ENCODE measurements at regions not wholly inside any gene's neighbourhood (a gene's known extent, or its start where the extent isn't known, plus 50 kb on each side); places are given as distances from the start of the nearest gene placed in this dataset.

DNA sequence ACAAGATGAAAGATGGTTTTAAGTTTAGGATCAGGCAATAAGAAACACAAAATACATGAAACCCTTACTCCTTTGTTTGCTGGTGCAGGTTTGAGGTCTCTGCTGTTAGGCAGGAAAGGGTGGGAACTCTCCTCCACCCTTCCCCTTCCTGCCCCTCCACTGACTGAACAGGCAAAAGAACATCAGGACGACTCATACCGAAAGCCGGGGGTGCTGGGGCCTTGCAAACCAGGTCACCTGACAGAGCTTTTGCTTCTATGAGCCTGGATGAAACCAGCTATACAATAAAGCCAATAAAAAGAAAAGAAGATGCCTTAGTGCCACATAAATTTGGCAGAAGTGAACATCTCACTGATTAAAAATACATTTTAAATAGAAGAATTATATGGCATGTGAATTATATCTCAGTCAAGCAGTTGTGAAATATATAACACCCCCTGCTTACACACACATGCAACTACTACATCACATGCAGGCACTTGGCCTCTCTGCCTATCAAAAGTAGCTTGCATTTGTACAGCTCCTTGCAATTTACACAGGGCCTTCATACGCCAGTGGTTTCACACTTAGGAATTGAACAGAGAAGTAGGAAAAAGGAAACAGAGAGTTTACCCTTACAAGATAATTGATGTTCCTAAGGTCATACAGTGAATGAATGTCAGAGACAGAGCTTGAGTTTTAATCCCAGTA, 215.1 kb upstream of the TRIB2 start:
- peak in 2 of 3 donors; percentile 32 to 42 for DNase-seq (ENCODE audit: low read depth in 2 of 3, low spot score in 2 of 3)

DNA sequence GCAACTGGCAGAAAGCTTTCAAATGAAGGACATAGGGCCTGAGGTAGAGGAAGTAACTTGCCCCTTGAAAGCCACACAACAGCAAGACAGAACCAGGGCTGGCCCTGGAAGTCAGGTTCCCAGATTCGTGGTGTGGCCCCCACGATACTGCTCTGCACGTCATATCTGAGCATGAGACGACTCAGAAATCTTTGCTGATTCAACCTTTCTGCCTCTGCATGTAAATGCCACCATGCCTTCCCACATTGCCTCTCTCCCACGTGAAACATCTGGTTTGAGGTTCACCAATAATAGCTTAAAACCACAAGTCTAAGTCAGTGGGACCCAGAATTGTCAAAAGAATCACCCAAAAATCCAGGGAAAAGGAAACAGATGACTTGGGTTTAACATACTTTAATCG, 214.0 kb upstream of the TRIB2 start:
- peak in 1 of 3 donors; percentile 58 for DNase-seq (ENCODE audit: low read depth in 2 of 3, low spot score in 2 of 3)

DNA sequence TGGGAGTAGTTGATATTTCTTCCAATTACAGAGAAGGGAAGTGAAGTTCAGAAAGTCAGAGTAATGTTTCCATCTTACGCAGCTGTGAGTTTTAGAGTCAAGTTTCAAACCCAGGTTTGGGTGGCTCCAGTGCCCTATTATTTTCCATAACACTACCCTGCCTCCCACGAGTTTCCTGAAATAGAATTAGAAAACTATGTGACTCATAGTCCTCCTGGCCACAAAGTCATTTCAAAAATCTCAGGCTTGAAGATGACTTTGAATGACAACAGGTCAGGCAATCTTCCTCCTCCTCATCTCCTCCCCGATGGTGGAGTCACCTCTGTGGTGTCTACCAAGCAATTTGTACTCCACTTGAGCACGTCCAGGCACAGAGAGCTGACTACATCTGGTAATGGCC, 212.3 kb upstream of the TRIB2 start:
- no peak for DNase-seq (ENCODE audit: low read depth in 2 of 3, low spot score in 2 of 3)

DNA sequence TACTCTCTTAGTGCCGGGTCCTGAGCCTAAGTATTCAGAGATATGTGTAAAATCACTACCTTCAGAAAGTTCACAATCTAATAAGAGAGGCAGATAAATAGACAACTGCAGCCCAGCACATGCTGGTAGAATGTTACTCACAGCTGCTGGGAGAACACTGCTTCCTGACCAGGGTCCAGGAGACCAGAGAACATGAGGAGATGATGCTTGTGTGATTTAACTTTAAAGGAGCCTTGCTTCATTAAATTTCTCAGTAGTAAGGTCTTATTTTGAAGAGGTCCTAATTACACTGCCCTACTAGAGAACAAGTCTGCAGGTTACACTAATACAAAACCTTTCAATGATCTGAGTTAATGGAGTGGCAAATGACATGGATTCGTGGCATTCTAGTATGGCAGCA, 209.9 kb upstream of the TRIB2 start:
- DNase-seq (ENCODE audit: low read depth in 2 of 3, low spot score in 2 of 3), result no peak

DNA sequence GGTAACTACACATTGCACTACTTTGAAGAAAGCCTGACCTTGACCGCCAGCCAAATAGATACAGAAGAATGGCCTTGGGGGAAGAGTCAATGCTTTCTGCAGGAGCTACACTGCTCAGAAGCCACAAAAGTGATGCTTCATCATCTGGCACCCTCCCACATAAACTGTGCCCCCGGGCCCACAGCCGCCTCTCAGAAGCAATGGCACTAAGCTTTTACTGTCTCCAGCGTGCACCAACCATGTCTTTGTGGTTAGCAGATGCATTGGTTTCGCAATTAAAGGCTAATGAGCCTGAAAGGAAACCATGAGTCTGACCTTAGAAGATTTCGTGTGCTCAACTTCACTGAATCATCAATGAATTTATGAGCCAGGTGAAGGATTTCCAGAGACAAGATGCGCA, 209.4 kb upstream of the TRIB2 start:
- peak in 1 of 3 donors; percentile 60 for DNase-seq (ENCODE audit: low read depth in 2 of 3, low spot score in 2 of 3)

DNA sequence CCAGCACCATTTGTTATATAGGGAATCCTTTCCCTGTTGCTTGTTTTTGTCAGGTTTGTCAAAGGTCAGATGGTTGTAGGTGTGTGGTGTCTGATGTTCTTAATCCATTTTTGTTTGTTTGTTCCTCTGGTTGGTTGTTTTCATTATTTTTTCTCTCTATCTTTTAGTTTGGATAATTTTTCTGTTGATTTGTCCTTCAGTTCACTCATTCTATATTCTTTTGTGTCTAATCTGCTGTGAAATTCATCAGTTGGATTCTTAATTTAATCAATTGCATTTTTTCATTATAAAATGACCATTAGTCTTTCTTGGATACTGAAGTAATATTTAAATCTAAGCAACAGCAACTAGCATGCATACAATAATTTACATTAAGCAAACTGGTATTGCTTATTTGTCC, 206.7 kb upstream of the TRIB2 start:
- DNase-seq (ENCODE audit: low read depth in 2 of 3, low spot score in 2 of 3), result no peak

DNA sequence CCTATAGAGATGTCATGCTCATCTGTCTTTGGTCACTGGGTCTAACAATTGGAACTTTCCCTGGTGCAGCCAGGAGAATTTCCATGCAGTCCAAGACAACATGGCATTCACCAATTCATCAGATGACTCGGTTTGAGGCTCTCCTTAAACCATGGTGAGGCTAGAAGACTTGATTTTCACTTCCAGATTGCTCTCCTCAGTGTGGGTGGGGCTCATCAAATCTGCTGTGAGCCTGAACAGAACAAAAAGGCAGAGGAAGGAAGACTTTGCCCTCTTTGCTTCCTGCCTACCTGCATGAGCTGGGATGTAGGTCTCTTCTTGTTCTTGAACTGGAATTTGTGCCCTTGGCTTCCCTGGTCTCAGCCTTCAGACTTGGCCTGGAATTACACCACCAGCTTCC, 203.4 kb upstream of the TRIB2 start:
- DNase-seq (ENCODE audit: low read depth in 2 of 3, low spot score in 2 of 3), result no peak

DNA sequence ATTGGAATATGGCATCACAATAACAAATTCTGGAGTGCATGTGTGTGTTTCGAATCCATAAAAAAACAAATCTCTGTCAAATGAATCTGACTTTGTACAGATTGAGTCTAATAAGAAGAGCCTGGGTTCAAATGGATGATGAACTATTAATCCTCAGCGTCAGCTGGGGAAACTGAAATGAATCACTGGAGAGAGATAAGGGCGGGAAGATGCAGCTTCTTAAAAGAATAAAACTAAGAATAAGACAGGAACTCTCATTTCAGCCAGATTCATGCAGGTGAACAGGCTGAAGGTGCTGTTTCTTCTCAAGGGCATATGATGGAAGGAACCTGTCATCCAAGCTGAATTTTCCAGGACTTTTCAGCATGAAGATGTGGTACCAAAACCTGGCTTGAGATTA, 202.6 kb upstream of the TRIB2 start:
- DNase-seq (ENCODE audit: low read depth in 2 of 3, low spot score in 2 of 3), result no peak

DNA sequence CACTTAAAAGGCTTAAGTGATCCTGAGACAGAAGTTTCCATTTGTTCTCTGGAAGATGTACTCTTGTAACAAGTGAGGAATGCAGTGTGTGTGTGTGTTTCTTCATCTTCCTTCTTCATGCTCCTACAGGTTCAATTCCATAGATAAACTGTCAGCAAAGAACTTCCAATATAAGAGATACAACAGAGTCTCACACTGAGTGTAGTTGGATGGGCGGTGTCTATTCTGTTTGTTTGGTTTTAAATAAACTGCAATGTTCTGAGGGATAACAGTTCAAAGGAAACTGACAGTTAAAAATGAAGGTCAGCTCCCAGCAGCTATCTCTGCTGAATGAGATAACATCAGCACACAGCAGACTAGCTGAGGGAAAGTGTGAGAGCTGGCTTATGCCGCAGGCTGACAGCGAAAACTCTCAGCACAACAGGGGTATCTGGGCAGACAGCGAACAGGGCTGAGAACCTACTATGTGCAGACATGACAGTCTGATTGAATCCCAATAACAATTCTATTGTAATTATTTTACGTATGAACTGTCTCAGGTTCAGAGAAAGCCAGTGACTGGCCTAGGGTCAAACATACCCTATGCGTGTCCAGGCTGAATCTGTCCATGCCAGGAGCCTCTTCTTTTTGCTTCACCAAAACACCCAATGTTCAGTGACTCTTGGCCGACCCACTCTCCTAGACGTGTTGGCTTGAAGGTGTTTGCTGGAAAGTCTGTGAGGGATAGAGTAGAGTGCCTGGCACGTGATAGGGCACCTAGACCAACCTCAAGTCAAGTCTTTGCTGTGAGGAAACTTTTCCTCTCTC, 201.9 kb upstream of the TRIB2 start:
- peak in 1 of 3 donors; percentile 34 for DNase-seq (ENCODE audit: low read depth in 2 of 3, low spot score in 2 of 3)

DNA sequence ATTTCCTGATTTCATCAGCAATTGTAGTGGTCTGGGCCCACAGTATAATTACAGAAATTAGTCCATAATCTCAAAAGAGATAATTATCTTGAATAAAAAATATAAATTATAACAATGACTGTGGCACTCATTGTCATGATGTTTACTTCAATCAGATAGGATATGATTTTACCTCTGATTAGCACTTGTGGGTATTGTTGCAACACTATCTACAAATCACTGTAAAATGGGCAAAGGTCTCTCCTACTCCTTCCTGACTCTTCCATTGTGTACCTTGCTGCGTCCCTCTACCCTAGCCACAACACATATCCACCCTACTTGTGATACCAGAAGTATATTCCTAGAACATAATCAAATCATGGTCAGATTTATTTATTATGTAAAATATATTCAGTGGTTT, 200.9 kb upstream of the TRIB2 start:
- no peak for DNase-seq (ENCODE audit: low read depth in 2 of 3, low spot score in 2 of 3)

DNA sequence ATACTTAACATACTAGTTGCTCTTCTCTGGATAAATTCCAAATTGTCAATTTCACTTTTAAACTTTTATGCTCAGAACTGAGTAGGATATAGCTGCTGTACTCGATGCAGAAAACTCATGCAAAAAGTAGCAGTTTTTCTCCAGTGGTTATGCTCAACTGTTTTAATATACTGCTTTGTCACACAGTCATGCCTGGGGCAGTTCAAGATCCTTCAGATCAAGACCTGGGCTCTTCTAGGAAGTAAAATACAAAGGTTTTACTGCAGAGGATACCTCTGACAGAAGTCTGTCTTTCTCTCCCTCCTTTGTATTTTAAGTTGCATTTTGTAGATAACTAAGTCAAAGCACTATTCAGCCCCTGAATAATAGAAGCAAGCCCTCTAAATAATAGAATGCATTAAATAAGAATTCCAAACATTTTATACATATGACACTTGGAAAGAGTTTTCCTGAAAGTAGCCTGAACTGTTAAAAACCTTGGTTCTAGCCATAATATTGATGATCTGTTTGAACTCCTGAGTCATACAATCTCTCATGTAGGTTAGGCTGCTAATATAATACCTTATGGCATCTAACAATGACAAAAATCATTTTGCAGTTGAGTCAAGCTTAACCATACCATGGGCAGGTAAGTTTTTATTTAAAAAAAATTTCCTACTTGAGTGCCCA, 183.3 kb upstream of the TRIB2 start:
- DNase-seq (ENCODE audit: low read depth in 2 of 3, low spot score in 2 of 3), result no peak

DNA sequence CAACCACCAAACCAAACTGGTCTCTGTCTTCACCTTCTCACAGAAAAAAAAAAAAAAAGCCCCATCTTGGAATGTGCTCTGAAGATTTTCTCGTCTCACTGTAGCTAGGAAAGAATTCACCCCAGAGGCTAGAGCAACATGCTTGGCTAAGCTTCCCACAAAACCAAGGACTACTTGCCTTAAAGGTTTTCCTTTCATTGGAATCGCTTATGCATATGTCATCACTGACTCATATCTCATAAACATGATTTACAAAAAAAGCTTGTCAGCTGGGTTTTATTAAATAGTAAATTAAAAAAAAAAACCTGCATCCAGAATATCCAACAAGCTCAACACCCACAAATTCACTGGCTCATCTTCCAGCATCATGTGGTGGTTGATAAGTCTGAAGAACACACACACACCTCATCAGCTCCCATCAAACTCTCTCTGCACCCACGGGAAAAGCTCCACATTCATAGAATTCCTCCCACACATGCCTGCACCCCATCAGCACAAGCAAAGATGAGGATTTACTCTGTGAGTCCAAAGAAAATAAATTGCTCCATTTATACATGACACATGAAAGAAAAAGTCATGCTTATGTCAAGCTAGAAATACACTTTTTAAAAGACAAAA, 182.0 kb upstream of the TRIB2 start:
- DNase-seq (ENCODE audit: low read depth in 2 of 3, low spot score in 2 of 3), result no peak

DNA sequence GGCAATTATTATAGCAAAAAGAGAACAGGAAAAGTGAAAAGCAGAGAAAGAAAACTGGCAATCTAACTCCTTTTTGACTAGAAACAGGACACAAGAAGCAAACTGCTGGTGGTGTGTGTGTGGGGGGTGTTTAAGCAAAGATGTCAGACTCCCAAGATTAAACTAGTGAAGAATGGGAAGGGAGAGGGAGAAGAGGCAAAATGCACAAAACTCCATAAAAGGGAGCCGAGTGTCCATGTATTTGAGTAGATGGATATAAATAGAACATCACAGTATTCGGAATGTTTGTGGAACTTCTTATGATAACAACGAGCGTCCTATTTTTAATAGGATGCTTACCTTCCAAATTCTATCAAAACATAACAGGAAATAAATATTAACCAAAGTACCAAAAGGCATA, 179.8 kb upstream of the TRIB2 start:
- DNase-seq (ENCODE audit: low read depth in 2 of 3, low spot score in 2 of 3), result no peak

DNA sequence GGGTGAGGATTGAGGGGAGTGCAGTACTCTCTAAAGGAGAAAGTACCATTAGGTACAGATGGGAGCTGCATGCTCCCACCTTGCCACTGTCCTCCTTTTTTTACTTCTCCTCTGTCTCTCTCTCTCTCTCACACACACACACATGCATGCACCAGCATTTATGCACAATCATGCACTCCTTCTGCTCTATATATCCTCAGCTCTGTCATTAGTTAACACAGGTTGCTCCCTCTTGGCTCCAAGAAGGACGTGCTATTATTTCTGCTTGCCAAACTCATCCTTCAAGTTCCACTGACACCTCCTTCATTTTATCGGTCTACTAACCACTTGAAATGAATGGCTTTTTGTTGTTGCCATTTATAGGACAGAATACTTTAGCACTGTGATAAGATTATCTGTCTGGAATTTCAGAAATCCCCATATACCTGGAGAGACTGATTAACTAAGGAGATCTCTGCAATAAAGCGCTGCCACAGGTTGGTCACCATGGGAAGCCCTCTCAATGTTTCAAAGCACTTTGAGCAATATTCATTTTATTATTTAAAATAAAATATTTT, 178.5 kb upstream of the TRIB2 start:
- no peak for DNase-seq (ENCODE audit: low read depth in 2 of 3, low spot score in 2 of 3)

DNA sequence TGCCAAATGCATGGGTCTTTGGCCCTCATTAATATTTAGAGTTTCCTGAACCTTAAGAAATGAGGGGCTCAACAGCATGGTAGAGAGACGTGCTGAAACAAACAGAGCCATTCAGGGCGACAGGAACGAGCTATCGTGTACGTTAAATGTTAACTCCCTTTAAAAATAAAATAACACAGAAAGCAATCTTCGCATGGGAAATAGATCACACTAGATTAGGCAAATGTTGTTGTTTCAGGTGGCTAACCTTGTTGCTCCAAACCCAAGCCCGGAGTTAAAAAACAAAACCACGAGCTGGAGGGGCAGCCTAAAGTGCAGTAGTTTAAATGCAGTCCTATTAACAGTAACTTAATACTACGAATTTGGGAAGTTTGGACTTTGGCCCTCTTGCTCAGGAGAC, 177.4 kb upstream of the TRIB2 start:
- DNase-seq (ENCODE audit: low read depth in 2 of 3, low spot score in 2 of 3), result no peak

DNA sequence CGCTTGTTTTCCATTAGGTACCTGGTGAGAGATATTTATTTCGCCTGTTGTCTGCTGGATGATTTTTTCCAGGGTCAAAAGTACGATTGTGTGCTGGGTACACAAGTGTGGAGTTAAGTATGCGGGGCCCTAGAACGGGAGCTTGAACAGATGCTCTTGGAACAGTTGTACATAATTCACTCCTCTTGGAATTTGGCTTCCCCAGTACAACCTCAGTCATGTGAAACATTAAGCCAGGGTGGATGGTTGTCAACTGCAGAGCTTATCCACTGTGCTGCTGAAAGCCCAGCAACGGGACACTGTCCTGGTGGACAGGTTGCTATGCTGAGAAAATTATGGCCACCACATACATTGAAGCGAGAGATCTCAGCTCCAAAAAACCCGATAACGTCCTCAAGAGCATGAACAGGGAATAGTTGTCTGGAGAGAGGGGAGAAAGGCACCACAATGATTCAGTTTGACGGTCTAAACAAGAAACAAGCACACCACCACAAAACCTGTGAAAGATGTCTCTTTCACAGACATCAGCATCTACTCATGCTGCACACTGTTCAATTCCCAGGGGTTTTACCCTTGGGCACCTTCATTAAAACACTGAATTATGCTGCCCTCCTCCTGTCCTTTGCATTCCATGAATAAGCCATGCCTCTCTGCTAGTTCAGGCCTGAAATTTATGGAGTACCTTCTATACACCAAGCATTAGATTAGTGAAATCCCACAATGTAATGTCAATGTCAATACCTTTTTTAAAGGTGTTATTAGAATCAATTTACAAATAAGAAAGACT, 176.8 kb upstream of the TRIB2 start:
- no peak for DNase-seq (ENCODE audit: low read depth in 2 of 3, low spot score in 2 of 3)

DNA sequence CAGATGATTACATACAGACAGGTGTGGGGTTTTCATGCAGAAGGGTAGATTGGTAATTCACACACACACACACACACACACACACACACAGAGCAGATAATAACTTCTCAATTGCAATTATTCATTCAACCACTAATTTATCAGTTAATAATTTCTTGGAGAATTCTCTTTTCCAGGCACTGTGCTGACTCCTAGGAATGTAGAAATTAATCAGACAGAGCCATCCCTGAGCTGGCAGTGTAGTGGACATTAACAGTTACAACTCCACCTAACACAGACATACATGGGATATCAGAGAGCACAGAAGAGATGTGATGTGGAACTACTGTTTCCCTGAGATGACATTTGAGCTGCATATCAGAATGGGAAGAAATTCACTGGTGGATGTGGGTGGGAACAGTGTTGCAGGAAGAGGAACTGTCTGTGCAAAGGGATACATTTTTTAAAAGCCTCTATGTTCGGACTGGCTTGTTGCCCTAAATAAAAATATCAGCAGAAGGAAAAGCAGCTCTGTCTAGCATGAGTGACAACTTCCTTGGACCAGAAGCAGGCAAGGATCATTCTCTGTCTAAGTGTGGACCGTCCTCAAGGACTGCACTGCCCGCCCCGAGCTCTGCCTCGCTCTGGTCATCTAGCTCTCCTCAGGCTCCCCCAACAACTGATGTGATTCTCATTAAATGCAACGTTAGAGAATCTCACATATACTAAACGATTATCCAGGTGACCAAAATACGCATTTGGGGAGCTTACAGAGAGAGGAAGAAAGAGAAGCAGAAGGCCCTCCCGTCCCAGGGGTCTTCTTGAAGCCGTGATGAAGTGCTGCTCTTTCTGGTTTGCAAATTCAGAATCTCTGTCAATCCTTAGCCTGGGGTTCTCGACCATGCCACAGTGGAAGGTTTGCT, 173.4 kb upstream of the TRIB2 start:
- no peak for DNase-seq (ENCODE audit: low read depth in 2 of 3, low spot score in 2 of 3)

DNA sequence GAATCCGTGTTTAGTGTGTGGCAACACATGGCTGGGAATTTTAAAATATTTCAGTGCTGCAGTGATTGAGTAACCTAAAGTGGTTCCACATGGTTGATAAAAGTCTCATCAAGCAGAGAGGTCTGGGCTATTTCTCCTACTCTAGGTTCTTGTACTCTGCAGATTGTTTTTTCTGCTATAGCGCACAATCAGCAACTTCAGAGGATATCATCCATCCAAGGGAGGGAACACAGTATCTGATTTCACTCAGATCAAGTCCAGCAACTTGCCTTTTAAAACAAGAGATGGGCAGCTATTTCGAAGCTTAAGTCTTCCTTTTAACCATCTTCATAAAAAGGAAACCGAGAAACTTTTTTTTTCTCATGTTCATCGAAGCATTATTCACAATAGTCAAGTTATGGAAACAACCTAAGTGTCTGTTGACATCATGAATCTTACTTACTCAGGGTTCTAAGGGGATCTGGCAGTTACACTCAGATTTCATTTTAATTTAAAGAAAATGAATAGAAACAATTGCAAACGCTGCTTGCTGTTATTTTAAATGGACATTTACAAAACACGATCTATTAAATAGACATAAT, 172.7 kb upstream of the TRIB2 start:
- no peak for DNase-seq (ENCODE audit: low read depth in 2 of 3, low spot score in 2 of 3)

Data from hematopoietic multipotent progenitor cell (in vitro differentiated cells).